GM12891 (cell line): ENCODE measurements at regions not wholly inside any gene's neighbourhood (a gene's known extent, or its start where the extent isn't known, plus 50 kb on each side); places are given as distances from the start of the nearest gene placed in this dataset.

Source experiments
- PAX5 ChIP-seq: IDR thresholded peaks from 2 replicates; pipeline ENCODE4 v1.6.1; 2011; ENCODE audit warnings: low read length, moderate library complexity, mild to moderate bottlenecking; ENCODE audit not compliant: insufficient read depth, severe bottlenecking
- POLR2A ChIP-seq: IDR thresholded peaks from 2 replicates; pipeline ENCODE4 v1.6.1; 2011; ENCODE audit warnings: low read depth, low read length, control low read depth
- POLR2AphosphoS5 ChIP-seq: IDR thresholded peaks from 2 replicates; pipeline ENCODE4 v1.6.1; 2011; ENCODE audit warnings: low read depth, low read length, control low read depth
- POU2F2 ChIP-seq: IDR thresholded peaks from 2 replicates; pipeline ENCODE4 v1.6.1; 2011; ENCODE audit warnings: low read depth, mild to moderate bottlenecking, control low read depth, low read length, moderate library complexity
- SPI1 ChIP-seq: IDR thresholded peaks from 2 replicates; pipeline ENCODE4 v1.6.1; 2011; ENCODE audit warnings: low read depth, low read length, control low read depth
- TAF1 ChIP-seq: IDR thresholded peaks from 2 replicates; pipeline ENCODE4 v1.6.1; 2011; ENCODE audit warnings: low read depth, low read length, control low read depth

- TF ChIP-seq POLR2A, result no peak
- no peak for TF ChIP-seq POLR2AphosphoS5
- no peak for TF ChIP-seq PAX5
- TF ChIP-seq TAF1, result no peak
- TF ChIP-seq POU2F2, result no peak
- TF ChIP-seq SPI1, result no peak
Observed at GRCh38 chr5:126368239-126368812, 54.9 kb upstream of the GRAMD2B start.
